ENCODE measurements at regions not wholly inside any gene's neighbourhood (a gene's known extent, or its start where the extent isn't known, plus 50 kb on each side); places are given as distances from the start of the nearest gene placed in this dataset.

GRCh38 chr13:79825959-79826358, 345.0 kb downstream of the NDFIP2 start:
- DNase-seq (ENCODE audit: low spot score), result no peak

DNA sequence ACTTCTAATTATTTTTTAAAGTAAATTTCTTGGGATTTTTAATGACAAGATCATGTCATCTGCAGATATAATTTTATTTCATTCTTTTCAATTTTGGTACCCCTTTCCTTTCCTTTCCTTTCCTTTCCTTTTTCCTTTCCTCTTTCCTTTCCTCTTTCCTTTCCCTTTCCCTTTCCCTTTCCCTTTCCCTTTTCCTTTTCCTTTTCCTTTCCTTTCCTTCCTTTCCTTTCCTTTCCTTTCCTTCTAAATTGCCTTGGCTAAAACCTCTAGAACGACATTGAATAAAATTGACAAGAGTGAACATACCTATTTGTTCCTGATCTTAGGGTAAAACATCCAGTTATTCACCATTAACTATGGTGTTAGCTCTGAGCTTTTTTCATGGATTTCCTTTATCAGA, 334.1 kb downstream of the NDFIP2 start:
- DNase-seq (ENCODE audit: low spot score), result no peak

DNA sequence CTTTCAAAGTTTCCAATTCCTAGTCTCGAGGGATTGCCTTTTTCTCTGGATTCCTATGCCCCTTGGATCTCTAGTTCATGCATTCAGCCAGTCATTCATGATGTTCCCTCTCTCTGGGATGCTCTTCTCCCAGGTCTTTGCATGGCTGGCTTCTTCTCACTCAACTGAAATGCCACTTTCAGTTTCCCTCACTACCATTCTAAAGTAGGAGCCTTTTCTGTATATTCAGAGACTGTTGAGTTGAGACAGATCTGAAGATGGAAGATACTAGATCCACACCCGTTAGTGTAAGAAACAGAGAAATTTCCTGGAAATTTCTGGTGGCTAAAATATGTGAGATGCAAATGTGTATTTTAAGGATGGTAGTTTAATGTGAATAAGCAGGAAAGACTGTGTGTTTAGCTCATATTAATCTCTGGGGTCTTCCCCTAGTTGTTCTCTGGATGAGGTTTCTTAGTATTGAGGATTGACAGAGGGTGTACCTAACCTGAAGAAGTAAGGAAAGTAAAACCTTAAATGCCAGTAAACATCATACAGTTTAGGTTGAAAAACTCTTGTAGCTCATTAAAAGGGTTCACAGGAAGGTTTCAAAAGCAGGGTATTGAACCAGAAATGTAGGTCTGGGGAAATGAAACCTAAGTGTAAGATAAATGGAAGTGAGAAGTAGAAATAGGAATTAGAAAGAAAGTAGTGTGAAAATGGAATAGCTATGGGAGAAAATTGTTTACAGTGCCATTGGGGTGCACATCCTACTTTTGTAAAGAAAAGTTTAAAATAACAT, 331.3 kb downstream of the NDFIP2 start:
- no peak for DNase-seq (ENCODE audit: low spot score)

GRCh38 chr13:79811170-79811569, 330.2 kb downstream of the NDFIP2 start:
- no peak for DNase-seq (ENCODE audit: low spot score)

DNA sequence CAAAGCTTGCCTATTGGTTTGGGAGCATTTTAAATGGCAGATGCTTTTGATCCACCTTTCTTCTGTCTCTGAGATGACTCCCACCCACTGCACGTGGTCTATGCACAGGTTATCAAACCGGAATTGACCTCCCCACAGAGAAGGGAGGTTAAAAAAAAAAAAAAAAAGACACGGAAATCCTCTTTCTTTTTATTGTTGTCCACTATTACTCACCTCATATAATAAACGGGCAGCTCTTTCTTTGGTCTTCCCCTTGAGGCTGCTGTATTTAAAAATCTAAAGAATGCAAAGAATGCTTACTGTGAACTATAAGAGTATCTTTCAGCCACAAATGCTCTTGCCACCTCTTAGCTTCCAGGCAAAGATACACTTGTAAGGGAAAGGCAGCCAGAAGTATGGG, 329.7 kb downstream of the NDFIP2 start:
- DNase-seq (ENCODE audit: low spot score), result no peak

DNA sequence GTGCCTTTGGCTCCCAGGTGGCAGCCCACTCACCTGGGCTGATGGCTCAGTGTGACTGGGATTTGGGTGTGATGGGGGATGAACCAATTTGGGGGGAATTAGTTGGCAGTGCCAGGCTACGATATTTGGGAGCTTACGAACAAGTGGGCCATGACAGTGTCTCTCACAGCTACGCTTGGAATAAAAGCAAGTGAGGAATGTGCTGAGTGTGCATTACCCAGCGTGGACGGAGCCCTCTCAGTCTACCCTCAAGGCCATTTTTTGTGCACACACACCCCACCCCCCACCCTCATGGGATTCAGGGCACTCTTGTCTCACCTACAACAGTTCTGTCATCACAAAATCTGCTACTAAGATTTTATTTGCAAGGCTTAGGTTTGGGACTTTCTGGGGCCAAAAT, 329.1 kb downstream of the NDFIP2 start:
- DNase-seq (ENCODE audit: low spot score), result no peak

GRCh38 chr13:79808475-79808874, 327.5 kb downstream of the NDFIP2 start:
- no peak for DNase-seq (ENCODE audit: low spot score)

DNA sequence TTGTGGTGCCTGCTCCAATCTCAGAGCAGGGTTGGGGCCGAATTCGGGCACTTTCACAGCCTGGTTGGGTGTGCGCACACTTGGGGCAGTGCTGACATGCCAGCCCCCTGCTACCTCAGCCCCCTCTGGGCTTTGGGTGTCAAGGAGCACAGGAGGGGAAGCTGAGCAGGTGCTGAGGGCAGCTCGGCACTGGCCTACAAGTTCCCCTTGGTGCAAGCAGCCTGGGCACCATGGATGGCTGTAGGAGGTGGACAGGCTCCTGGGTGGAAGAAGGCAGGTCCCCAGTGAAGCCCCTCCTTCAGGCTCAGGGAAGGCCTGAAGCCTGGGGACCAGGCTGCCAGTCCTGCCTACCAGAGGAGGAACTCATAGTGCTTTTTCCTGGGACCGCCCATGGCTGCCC, 326.6 kb downstream of the NDFIP2 start:
- DNase-seq (ENCODE audit: low spot score), result no peak

DNA sequence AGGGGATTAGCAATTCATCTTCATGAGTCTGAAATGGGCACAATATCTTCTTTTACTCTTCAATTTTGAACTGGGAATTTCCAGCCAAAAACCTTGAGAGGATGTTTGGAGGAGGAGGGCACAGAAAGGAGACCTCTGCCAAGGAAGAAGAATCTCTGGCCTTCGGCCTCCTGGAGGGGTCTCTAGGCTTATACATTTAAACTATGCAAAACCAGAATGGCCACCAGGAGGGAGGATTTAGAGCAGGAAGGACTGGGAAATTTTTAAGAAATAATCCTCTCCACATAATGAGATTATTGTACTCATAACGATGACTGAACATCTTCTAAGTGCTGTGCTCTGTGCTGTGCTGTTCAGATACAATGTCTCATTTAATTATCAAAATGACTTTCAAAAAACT, 325.9 kb downstream of the NDFIP2 start:
- DNase-seq (ENCODE audit: low spot score), result no peak

- no peak for DNase-seq (ENCODE audit: low spot score)
Observed at GRCh38 chr13:79805317-79805716, 324.4 kb downstream of the NDFIP2 start.

- DNase-seq (ENCODE audit: low spot score), result no peak
Observed at GRCh38 chr13:79803989-79804388, 323.0 kb downstream of the NDFIP2 start.

DNA sequence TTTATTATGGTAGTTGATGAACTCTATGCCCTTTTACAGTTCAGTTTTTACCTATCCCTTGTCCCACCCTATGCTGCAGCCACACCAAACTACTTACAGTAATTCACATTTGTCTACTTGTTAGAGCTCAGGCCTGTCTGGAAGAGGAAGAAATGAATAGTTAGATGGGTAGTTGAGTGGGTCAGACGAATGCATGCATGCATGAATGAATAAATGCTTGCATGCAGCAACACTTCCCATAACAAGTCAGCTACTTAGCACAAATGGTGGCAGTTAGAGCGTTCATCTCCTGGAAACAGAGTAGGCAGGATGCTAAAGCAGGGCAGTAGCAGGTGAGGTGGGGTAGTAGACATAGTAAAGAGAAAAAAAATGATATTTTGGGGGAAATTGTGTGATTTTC, 322.3 kb downstream of the NDFIP2 start:
- no peak for DNase-seq (ENCODE audit: low spot score)

GRCh38 chr13:79802389-79803085, 321.6 kb downstream of the NDFIP2 start:
- DNase-seq (ENCODE audit: low spot score), result no peak

- DNase-seq (ENCODE audit: low spot score), result no peak
Observed at GRCh38 chr13:79799059-79799867, 318.3 kb downstream of the NDFIP2 start.

GRCh38 chr13:79796136-79796535, 315.2 kb downstream of the NDFIP2 start:
- no peak for DNase-seq (ENCODE audit: low spot score)

- no peak for DNase-seq (ENCODE audit: low spot score)
Observed at GRCh38 chr13:79794931-79795330, 314.0 kb downstream of the NDFIP2 start.

DNA sequence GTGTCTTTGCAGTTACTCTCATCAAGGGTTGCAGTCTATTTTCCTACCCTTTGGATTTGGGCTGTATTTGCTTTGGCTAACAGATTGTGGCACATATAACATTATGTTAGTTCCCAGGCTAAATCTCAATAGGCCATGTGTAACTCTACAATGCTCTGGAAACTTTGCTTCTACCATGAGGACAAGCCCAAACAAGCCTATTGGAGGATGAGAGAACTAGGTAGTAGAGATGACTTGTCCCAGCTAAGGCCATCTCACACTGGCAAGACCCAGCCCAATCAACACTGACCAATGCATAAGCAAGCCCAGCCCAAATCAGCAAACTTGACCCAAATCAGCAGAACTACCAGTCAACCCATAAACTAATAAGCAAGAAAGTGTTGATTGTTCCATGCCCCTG, 311.8 kb downstream of the NDFIP2 start:
- no peak for DNase-seq (ENCODE audit: low spot score)

GRCh38 chr13:79791471-79792042, 310.6 kb downstream of the NDFIP2 start:
- DNase-seq (ENCODE audit: low spot score), result no peak

- DNase-seq (ENCODE audit: low spot score), result no peak
Observed at GRCh38 chr13:79786176-79786575, 305.2 kb downstream of the NDFIP2 start.

GRCh38 chr13:79782541-79783205, 301.7 kb downstream of the NDFIP2 start:
- no peak for DNase-seq (ENCODE audit: low spot score)

DNA sequence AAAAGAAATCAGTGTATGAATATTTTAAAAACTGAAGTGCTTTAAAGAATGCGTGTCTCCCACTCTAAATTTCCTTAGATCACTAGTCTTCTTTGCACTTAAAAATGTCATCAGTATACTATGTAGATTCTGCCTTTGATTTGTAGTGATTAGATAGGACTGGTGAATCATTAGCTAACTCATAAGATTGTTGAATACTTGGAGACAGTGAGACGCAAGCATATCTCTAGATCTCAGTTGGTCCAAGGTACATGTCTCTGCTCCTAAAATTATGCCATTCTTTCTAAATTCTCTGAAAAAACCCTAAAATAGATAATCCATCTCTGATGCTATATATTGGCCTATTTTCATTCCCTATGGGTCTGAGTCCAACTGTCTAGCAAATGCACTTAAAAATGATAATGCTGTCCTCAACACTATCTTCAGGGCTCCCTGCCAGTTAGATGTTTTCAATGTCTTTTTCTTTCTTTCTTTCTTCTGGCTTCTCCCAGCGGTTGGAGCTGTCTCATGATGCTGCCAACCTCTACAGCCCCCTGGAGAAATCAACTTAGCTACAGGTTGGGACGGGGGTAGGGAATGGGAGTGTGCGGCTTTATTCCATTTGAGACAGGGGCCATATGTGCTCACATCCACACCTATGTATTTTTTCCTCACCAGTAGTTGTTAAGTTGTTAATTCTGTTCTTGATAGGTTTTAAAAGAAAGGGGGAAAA, 301.0 kb downstream of the NDFIP2 start:
- DNase-seq (ENCODE audit: low spot score), result no peak
